ENCODE measurements at regions not wholly inside any gene's neighbourhood (a gene's known extent, or its start where the extent isn't known, plus 50 kb on each side); places are given as distances from the start of the nearest gene placed in this dataset.
"Not testable (repeated sequence)": the region's sequence is repeated elsewhere in the genome, so short reads cannot be mapped to it uniquely, and the experiment has no call there.

DNA sequence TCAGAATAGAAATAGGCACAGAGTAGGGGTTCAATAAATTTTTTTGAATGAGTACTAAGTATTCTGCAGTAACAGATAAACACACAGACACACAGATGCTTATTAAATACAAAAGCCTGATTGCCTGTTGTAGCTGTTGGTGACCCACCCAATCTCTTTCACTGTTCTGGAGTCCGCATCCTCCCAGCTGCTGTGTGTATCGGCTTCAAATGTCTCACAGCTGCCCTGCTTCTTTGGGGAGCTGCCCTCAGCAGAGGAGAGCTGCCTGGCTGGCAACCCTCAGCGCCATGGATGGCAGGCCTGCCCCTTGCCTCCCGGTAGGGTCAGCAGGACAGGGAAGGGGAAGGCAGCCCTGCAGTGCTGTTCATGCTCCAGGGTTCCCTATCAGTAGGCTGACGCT, 50.5 kb upstream of the PRNP start:
- no peak for DNase-seq (ENCODE audit: low read depth in 2 of 2)

DNA sequence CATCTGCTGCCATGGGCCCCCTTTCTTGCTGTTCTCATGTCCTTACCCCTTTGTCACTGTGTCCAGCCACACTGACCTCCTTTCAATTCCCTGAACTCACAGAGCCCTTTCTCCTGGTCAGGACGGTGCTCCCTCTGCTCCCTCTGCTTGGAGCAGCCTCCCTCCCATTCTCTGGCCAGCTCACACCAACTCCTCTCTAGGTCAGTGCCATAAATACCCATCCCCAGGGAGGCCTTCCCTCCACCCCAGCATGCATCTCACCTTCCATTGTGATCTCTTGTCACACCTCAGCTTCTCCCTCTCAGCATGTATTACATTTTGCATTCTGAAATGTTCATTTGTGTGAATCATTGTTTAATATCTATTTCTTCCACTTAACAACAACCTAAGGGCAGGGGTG, 50.9 kb upstream of the PRNP start:
- no peak for DNase-seq (ENCODE audit: low read depth in 2 of 2)

DNA sequence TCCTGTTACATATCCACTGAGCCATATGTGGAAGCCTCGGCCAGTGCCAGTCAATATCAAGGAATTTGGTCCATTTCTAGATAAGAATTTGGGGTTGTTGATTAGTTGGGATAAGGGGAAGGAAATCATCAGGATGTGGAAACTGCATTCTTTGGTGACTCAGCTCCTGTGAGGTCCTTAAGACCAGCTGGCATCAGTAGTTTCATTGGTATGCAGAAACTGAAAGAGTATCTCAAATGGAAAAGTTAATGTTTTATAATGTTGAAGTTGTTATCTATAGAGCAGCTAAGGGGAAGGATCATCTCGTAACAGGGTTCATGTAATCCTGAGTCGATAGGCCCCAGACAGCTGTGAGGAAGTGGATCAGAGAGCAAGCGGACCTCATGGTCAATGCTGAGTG, 52.5 kb upstream of the PRNP start:
- DNase-seq (ENCODE audit: low read depth in 2 of 2): no peak

DNA sequence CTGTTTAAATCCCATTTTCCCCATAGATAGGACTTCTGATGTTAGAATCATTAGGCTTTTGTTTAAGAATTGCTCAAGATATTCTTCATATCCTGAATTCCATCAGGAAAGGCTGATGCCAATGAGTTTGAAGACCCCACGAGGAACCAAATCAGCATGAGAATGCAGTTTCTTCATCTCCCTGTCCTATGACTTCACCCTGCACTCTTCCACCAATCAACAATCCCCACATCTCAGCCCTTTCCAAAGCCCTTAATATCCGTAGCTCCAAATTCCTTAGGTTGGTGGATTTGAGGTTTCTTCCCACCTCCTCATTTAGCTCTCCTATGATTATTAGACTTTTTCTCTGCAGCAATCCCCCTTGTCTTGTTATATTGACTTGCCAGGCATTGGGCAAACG, 52.9 kb upstream of the PRNP start:
- no peak for DNase-seq (ENCODE audit: low read depth in 2 of 2)

DNA sequence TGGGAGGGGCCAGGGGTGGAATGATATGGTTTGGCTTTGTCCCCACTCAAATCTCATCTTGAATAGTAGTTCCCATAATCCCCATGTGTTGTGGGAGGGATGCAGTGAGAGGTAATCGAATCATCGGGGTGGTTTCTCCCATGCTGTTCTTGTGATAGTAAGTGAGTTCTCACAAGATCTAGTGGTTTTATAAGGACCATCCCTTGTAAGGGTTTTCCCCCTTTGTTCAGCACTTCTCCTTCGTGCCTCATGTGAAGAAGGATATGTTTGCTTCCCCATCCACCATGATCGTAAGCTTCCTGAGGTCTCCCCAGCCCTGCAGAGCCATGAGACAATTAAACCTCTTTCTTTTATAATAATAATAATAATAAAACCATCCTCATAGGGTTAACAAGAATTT, 53.4 kb upstream of the PRNP start:
- no peak for DNase-seq (ENCODE audit: low read depth in 2 of 2)

DNA sequence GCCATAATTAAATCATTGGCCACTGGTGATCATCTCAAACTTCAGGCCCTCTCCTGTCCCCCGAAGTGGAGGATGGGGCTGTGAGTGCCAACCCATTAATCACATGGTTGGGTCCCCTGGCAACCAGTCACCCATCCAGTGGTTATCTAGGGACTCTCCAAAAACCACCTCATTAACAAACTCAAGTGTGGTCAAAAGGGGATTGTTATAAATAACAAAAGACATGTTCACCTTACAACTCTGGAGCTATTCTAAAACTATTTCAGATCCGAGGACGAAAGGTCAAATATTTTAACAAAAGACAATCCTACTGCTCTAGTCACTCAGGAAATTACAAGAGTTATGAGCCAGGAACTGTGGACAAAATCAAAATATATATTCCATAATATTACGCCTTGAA, 60.0 kb upstream of the PRNP start:
- DNase-seq (ENCODE audit: low read depth in 2 of 2): no peak

DNA sequence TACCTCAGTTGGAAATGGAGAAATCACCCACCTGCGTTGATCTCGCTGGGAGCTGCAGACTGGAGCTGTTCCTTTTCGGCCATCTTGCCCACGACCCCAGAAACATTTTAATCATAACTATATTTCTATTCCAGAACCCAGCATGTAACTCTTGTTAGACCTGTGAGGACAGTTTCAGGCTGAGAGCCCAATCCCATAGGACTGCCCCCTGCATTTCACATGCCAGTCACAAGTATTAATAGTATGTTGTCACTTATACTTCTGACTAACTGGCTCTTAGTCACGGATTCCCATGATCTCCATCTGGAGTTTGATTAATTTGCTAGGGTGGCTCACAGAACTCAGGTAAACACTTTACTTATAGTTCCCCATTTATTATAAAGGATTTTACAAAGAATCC, 60.6 kb upstream of the PRNP start:
- no peak for DNase-seq (ENCODE audit: low read depth in 2 of 2)

DNA sequence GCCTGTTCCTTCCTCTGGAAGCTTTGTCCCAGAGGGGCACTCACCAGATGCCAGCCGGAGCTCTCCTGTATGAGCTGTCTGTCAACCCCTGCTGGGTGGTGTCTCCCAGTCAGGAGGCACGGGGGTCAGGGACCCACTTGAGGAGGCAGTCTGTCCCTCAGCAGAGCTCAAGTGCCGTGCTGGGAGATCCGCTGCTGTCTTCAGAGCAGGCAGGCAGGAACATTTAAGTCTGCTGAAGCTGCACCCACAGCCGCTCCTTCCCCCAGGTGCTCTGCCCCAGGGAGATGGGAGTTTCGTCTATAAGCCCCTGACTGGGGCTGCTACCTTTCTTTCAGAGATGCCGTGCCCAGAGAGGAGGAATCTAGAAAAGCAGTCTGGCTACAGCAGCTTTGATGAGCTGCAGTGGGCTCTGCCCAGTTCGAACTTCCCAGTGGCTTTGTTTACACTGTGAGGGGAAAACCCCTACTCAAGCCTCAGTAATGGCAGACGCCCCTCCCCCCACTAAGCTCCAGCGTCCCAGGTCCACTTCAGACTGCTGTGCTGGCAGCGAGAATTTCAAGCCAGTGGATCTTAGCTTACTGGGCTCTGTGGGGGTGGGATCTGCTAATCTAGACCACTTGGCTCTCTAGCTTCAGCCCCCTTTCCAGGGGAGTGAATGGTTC, 61.5 kb upstream of the PRNP start:
- not testable (repeated sequence) for DNase-seq (ENCODE audit: low read depth in 2 of 2)

DNA sequence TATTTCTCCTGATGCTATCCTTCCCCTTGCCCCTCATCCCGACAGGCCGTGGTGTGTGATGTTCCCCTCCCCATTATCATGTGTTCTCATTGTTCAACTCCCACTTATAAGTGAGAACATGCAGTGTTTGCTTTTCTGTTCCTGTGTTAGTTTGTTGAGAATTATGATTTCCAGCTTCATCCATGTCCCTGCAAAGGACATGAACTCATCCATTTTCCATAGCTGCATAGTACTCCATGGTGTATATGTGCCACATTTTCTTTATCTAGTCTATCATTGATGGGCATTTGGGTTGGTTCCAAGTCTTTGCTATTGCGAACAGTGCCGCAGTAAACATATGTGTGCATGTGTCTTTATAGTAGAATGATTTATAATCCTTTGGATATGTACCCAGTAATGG, 67.1 kb upstream of the PRNP start:
- not testable (repeated sequence) for DNase-seq (ENCODE audit: low read depth in 2 of 2)

DNA sequence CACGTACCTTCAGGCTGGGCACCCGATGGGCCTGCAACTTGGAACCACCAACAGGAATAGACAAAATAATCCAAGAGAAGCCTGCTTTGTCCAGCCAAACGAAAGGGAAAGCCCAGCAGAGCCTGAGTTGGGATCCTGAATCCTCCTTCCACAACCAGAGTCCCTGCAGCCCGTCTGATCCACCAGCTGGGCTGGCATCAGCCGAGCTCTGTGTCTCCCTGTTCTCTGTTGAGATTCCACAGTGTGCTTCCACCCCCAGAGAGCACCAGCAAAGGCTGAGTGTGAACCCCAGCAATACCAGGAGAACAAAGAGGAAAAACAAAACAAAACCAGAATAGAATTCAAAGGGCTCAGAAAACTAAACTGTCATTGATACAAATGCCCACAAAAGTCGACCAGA, 68.8 kb upstream of the PRNP start:
- DNase-seq (ENCODE audit: low read depth in 2 of 2): no peak

DNA sequence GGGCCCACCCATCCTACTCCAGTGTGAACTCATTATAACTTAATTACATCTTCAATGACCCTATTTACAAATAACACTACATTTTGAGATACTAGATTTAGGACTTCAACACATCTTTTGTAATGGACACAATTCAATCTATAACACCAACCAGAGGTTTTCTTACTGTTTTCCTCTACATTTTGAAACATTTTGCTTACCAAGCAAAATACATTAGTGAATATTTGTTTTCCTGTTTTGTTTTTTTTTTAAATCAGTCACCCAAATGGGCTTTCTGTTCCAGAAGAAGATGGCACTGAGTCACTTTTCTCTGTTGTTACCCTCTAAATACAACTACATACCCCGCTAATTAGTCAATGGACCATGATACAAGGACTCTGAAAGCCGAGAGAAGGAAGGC, 69.2 kb upstream of the PRNP start:
- no peak for DNase-seq (ENCODE audit: low read depth in 2 of 2)

DNA sequence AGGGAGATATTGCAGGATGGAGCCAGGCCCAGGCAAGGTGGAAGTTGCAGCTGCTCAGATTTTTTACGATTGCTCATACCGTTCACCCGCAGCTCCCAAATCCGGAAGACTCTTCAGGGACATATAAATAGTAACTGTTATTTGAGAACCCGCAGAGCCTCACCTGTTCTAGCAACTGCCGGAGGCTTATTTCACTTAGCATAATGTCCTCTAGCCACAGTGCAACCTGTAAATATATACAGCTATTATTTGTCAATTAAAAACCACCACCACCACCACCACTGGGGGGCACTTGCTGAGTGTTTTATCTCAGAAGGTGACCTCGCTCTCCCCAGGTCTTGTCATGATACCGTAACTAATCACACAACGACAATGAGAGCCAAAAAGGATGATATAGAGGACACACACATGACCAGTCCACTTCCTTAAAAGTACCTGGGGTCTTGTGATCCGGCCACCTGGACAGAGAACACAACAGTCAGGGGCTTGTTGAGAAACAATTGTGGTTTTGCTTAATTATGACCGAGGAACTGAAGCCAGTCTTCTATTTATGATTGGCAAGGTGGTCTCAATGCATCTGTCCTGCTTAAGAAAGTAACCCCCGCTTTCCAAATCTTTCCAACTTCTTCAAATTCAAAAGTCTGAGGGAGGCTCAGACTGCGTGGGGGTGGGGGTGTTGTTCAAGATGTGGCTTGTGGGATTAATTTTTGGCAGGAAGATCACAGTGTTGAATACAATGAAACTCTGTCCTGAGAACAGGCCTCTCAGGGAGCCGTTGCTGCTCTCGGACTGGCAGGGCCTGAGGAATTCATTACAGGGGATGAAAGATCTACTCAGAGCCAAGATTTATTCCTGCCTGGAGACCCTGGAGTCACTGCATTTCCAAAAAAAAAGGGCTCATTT, 72.3 kb upstream of the PRNP start:
- DNase-seq (ENCODE audit: low read depth in 2 of 2): peak; percentile 18 to 54

DNA sequence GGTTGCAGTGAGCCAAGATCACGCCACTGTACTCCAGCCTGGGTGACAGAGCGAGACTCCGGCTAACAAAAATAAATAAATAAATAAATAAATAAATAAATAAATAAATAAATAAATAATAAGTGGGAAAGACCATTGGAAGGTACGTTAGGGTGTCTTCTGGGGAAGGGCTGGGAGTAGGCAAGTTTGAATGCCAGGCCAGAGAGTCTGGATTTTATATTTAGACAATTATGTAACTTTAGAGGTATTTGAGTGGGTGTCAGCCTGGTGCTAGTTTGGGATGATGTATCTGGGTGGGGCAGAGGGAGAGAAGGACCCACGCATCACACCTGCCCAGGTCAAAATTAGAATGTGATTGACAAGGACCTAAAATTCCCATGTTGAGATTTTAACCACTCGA, 73.1 kb upstream of the PRNP start:
- no peak for DNase-seq (ENCODE audit: low read depth in 2 of 2)

DNA sequence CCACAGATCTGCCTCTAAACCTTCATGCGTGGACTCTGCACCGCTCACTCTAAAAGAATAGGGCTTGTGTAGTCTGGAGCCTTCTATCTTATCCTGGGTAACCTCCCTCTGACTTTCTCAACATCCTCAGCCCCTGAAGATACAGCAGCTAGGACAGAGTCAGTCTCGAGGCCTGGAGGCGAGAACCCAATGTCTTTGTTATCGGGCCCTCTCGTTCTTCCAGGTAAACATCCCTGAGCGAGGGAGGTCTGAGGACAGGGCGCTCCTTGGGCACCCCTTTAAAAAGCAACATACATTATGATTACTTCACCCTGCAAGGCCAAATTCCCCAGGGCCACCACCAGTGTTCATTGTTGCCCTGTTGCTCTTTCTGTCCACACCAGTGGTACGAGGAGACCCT, 75.4 kb upstream of the PRNP start:
- DNase-seq (ENCODE audit: low read depth in 2 of 2): no peak

DNA sequence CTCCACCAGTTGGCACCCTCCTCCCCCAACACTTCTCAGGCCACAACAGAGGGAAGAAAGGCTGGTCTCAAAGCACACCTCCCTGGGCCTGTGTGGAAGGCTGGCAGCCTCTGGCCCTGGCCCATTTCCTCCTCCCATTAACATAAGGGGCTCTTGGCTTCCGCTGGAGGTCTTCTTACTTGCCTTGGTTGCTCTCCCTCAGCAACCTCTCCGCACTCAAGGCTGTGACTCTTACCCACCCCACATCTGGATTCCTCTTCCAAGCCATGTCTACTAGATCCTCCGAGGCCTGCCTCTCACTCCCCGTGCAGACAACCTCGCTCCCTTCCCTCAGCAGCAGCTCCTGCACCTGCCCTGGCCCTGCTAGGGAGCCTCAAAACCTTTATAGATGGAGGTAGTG, 76.7 kb upstream of the PRNP start:
- DNase-seq (ENCODE audit: low read depth in 2 of 2): no peak

DNA sequence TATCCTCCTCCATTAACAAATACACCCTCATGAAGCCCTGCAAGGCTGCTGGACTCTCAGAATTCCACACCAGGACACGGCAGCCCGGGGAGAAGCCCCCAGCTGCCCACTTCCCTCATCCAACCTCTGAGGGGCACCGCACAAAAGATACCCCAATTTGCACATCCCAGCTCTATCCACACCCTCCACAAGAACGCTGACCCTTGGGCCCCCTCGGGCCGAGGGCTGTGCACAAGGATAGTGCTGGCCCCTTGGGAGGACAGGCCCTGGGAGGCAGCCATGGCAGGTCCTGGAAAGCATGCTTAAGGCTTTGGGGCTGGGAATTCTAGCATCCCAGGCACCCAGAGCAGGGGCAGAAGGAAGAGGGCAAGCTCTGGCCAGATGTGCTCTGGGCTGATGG, 77.4 kb upstream of the PRNP start:
- DNase-seq (ENCODE audit: low read depth in 2 of 2): no peak

DNA sequence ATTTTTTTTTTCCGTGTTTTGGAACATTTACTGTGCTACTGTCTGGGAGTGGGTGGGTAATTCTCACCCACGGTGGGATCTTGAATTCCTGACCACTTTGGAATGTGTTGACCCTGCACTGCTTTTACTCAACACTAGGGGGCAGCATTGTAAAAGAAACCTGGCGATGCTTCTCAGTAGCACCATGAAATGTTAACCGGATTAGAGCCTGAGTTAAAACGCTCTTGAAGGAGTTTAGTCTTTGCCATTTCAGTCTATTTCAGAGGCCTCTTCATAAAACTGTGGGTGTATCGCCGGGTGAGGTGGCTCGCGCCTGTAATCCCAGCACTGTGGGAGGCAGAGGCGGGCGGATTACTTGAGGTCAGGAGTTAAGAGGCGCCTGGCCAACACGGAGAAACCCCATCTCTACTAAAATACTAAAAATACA, 79.0 kb upstream of the PRNP start:
- DNase-seq (ENCODE audit: low read depth in 2 of 2): peak; percentile 12 to 34

DNA sequence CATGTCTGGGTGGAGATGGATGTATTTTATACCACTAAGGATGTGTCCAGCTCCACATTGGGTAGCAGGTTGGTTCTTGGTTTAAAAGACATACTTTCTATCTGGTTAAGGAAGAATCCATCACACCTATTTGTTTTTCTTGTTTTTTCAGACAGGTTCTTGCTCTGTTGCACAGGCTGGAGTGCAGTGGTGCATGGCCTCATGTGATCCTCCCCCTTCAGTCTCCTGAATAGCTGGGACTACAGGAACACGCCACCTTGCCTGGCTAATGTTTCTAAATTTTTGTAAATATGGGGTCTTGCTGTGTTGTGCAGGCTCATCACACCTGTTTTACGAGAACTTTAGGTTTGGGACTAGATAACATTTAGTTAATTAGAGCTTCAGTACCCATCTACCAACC, 80.2 kb upstream of the PRNP start:
- DNase-seq (ENCODE audit: low read depth in 2 of 2): no peak

DNA sequence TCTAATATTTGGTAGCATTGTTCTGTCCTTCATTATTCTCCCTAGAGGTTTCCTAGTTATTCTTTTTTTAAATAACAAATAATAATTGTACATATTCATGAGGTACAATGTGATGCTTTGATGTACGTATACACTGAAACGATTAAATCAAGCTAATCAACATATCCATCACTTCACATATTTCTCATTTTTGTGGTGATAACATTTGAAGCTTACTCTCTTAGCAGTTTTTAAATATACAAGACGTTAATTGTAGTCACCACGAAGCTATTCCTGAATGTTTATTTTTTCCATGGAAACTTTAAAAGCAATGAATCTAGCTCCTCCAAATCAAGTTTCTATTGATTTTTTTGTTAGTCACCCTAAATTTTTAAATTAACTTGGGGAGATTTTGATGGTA, 81.1 kb upstream of the PRNP start:
- no peak for DNase-seq (ENCODE audit: low read depth in 2 of 2)

DNA sequence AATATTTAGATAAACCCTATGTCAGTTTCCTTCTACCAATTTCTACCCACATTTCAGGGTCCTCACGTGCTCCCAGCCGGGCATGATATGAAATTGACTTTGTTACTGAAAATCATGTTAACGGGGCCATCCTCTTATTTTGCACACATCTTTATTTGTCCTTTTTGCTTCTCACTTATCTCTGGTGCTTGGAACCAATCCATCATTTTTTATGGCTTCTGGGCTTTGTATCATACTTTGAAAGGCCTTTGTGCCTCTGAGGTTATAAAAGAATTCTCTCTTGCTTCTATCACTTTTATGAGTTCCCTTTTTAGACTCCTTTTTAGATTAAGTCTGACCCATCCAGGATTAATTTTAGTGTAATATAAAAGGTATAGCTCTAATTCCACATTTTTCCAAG, 81.7 kb upstream of the PRNP start:
- no peak for DNase-seq (ENCODE audit: low read depth in 2 of 2)

DNA sequence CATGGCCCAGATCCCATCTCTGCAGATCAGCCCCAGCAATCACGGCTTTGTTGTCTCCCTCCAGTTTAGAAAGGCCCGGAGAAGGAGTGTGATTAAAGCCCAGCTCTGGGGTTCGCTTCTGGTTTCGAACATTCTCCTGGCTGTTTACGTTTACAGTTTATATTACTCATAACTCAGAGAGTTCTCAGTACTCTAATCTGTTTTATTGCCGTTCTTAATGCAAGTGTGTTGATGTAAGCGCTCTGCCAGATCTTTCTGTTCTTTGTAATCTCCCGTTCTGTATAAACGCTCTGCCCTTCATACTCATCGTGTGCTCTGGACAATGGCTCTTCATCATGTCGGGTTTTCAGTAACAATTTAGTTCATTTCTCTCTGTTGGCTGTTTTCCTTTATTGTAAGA, 82.5 kb upstream of the PRNP start:
- no peak for DNase-seq (ENCODE audit: low read depth in 2 of 2)

DNA sequence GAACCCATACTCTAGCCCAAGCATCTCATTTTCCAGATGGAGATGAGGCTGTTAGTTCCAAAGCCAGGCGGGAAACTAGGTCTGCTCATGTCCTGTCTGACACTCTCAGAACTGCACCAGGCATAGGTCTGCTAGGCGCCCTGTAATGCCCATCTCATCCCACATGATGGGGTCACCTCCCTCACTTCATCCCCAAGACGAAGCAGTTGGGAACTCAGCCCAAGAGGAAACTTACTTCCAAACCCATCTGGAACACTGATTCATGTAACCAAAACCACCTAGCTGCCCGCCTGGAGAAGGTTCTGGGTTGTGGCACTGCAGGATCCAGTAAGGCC, 84.0 kb upstream of the PRNP start:
- DNase-seq (ENCODE audit: low read depth in 2 of 2): no peak

DNA sequence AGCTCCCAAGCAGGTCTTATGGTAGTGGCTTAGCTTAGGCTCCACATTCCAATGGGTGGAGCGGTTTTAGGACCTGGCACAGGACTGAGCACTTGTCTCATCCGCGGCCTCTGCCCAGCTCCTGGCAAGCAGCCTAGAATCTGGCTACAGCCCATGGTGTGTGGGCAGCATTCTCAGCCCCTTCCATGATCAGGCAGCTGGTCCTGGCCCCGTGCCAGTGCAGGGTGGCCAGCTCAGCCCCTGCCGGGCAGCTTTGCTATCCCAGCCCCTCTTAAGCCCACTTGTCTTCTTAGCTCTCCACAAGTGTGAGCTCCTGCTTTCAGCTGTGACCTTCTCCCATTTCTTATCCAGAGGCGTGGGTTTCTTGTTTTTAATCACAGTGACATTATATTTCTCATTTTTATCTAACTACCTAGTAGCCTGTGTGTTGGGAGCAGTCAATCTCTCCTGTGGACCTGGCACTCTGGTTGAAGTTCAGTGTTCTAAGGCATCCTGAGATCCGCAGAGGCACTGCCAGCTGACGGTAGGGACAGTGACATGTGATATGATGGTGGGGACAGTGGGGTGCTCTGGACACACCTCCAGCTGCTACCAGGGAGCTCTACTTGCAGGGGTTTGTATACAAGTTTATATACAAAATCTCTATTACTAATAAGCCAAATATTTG, 84.5 kb upstream of the PRNP start:
- no peak for DNase-seq (ENCODE audit: low read depth in 2 of 2)

Data from stimulated activated CD4-positive, alpha-beta T cell treated with anti-CD3 and anti-CD28 coated beads, Interleukin-15, amount 100 ng/mL, for 48 hours (primary cell).